ENCODE measurements at regions not wholly inside any gene's neighbourhood (a gene's known extent, or its start where the extent isn't known, plus 50 kb on each side); places are given as distances from the start of the nearest gene placed in this dataset.
"Not testable (repeated sequence)": the region's sequence is repeated elsewhere in the genome, so short reads cannot be mapped to it uniquely, and the experiment has no call there.

DNA sequence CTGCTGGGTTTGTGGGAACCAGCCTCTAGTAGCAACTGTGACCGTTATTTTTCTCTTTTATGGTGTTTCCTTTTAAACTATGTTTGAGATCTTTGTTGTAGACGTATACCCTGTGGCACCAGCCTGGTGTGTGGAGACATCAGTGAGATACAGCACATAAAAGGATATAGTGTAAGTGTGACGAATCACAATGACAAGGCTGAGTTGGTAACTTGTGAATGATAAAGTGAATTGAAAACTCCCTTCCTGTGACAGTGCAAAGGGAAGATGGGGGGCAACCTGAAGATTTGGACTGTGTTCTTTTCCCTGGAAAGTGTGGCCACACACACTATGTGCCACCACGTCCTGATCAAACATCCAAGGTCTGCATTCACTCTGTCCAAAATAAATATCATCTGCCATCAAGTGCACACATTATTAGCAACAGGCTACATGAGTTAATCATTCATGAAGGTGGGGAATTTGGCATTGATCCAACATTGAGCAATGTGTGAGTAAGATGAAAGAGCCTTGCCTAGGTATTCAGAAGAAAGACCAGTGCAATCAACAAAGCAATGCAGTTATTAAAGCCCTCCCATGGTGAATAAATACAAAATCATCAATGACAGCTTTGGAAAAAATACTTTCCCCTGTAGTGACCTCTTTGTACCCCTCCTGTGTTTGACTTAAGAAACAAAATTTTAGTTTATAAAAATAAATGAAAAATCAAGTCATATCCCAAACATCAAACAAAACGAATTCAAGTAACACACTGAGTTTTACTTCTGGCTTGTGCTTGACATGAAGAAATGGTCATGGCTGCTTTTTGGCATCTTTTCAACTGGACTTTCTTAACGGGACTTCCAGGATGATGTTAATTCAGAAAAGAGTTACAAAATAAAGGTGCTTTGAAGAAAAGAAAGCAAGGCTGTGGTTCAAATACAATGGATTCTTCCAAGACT, 1280.5 kb upstream of the ZEB2 start:
- no peak for FAIRE-seq

DNA sequence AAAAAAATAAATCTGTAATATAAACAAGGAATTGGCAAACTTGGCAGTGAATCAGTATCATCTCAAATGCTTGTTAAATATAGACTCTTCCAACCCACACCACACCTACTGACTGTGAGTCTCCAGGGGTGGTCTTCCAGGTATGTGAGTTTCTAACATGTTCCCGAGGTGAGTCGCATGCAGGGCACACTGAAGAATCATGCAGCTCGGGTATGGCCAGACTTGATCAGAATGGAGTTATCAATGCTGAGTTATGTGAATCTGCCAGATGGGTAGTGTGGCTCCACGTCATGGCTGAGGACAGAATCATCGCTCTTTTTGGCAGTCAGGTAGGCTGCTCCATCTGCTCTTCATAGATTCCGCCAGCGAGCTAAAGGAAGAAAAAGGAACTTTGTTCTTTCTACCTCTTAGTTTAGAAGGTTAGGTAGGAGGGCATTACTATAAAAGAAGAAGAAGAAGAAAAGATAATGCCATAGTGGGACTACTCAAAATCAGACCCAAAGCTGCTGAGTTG, 1279.7 kb upstream of the ZEB2 start:
- no peak for FAIRE-seq

DNA sequence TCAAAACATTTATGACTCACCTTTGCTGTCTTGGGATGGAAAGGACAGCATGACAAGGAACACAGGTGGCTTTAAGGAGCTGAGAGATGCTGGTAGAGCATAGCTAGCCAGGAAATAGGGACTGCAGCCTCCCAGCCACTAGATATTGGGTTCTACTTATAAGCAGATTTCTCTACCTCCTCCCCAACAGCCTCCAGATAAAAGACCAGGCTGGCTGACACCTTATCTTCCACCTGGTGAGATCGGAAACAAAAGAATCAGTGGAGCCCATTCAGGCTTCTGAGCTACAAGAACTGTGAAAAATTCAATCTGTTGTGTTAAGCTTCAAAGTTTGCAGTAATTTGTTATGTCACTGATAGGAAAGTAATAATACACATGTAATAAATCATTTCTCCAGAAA, 1278.5 kb upstream of the ZEB2 start:
- FAIRE-seq, result no peak

DNA sequence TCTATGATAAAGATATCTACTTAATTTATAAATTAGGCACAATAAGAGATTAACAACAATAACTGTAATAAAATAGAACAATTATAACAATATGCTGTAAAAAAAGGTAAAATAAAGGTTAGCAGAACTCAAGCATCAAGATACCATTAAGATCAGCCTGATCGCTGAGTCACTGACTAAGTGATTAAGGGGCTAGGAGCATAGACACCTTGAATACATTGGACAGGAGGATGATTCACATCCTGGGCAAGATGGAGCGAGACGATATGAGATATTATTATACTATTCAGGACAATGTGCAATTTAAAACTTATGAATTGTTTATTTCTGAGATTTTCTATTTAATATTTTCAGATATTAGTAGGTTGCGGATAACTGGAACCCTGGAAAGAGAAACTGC, 1277.8 kb upstream of the ZEB2 start:
- FAIRE-seq, result no peak

DNA sequence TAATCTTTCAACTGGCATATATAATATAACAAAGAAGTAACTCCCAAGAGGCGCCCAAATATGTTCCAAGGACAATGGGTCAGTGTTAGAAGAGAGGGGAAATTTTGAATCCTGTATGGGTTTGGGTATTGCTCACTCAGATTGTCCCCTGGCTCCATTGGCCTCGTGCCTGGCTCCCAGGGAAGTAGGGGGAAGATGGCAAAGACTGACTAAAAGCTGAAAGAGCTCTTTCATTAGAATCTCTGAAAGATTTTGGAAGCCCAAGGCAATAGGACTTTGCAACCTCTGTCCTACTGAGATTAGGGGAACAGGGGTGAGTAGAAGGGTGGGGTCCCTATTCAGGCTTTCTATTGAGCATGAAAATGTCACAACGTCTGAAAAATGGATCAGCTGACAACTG, 1272.8 kb upstream of the ZEB2 start:
- no peak for FAIRE-seq

DNA sequence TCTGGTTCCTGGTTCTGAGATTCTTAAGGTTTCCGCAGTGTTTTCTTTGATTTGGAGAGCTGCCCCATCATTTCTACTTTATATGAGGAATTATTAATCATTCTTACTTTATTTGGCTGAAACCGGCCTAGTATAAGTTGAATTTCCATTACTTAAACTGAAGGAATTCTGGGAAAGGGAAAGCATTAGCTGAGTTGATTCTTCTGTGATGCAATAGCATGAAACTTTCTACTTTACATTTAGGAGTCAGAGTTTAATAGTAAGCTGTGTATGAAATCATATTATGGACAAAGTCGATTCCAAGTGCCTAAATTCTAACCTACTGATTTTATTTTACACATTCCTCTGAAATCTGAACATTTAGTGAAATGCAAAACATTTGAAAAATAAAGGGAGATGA, 1269.7 kb upstream of the ZEB2 start:
- no peak for FAIRE-seq

DNA sequence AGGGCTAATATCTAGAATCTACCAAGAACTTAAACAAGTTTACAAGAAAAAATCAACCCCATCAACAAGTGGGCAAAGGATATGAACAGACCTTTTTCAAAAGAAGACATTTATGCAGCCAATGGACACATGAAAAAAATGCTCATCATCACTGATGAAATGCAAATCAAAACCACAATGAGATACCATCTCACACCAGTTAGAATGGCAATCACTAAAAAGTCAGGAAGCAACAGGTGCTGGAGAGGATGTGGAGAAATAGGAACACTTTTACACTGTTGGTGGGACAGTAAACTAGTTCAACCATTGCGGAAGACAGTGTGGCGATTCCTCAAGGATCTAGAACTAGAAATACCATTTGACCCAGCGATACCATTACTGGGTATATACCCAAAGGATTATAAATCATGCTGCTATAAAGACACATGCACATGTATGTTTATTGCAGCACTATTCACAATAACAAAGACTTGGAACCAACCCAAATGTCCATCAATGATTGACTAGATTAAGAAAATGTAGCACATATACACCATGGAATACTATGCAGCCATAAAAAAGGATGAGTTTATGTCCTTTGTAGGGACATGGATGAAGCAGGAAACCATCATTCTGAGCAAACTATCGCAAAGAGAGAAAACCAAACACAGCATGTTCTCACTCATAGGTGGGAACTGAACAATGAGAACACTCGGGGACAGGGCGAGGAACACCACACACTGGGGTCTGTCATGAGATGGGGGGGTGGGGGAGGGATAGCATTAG, 1267.9 kb upstream of the ZEB2 start:
- not testable (repeated sequence) for FAIRE-seq

DNA sequence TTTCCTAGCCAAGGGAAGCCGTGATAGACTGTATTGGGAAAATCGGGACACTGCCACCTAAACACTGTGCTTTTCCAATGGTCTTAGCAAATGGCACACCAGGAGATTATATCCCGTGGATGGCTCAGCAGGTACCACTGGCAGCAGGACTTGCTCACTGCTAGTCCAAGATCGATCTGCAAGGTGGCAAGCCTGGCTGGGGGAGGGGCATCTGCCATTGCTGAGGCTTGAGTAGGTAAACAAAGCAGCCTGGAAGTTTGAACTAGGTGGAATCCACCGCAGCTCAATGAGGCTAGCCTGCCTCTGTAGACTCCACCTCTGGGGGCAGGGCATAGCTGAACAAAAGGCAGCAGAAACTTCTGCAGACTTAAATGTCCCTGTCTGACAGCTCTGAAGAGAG, 1262.7 kb upstream of the ZEB2 start:
- FAIRE-seq, result not testable (repeated sequence)

DNA sequence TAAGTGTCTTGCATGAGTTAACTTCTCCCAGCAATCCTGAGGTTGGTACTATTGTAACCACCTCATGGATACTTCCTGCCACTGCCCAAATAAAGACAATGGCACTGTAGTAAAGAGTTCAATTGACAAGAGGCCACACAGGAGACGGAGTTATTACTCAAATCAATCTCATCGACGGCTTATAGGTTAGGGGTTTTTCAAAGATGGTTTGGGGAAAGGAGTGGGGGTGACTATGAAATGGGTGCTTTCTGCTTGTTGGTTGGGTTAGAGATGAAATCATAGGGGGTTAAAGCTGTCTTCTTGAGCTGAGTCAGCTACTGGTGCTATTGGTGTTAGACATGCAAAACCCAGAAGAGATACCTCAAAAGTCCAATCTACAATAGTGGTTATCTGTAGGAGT, 1258.0 kb upstream of the ZEB2 start:
- no peak for FAIRE-seq

DNA sequence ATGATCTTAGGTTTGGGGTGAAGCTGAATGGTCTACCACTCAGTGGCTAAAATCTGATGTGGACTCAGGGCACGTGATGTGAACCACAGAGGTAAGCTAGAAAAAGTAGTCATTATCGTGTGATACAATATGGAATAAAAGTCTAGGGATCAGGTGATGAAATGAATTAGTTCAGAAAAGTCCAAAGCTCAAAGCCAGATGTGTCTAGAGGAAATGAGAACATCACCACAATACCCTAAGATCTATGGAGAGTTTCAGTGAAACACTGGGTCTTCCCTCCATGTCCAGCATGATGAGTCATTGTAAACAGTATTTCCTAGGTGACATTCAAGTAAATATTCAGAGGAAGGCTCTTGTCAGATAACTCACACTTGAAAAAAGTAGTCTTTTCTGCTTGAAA, 1257.4 kb upstream of the ZEB2 start:
- no peak for FAIRE-seq

DNA sequence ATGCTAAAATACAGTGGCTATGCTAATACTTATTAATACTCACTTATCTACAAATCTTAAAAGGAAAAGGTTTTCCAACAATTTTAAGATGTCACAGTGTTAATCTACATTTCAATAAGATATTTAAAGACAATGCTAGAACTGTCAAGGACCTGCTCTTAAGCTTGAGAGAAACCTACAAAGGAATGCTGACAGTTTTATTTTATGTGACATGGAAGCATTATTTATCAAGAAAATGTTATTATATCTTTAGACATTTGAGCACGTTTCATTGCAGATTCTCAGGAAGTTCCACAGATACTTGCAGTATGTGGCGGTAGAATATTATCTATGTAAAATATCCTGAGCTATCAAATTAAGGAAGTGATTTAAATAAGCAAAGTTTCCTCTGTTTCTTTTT, 1255.7 kb upstream of the ZEB2 start:
- FAIRE-seq, result no peak

DNA sequence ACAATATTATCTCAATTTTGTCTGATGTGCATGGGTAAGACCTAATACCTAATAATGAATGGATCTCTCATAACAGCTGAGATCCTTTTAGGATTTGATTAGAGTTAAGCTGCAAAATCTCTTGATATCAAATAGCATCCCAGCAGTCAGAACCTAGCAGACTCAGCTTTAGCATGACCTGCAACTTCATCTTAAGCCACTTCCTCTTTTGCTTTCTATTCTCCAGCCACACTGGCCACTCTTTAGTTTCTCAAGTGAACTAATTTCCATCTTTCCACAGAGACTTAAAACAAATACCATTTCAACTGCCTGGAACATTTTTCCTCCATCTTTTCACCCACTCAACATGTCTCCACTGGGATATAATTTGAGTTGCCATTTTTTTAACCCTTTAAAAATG, 1251.6 kb upstream of the ZEB2 start:
- no peak for FAIRE-seq

DNA sequence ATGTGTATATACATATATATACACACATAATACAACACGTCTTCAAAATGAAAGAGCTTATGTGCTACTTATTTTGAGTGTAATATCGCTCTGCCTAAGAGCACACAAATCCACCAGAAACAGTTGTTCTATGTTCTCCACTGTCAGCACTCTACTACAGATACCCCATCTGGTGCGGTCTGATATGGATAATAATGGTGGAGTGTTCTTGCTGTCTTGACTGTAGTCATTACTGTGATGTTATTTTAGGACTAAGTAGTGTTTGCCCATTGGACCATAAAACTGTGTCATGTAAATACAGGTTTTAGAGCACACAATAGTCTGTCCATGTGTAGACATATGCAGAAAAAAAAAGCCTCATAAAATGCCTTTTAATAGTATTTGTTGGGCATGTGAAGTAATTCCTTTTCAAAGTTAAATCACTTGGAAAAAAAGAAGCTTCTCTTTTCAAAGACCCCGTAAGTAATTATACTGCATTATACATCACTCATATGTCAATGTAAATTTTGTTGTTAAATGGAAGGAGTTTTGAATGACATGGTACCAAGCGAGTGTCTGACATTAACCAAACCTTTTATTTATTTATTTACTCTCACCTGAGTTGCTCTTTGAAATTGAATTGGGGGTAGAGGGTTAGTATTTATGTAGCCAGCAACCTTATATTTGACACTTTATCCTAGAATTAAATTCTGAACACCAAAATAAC, 1249.2 kb upstream of the ZEB2 start:
- FAIRE-seq, result no peak

DNA sequence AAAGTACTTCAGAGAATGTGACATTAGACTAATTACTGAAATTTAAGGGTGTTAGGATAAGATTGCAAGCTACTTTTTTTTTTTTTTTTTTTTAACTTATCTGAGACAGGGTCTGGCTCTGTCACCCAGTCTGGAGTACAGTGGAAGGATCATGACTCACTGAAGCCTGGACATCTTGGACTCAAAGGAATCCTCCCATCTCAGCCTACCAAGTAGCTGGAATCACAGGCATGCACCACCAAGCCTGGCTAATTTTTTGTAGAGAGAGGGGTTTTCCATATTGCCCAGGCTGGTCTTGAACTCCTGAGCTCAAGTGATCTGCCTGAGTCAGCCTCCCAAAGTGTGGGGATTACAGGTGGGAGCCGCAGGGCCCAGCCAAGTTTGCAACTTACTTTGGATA, 1246.0 kb upstream of the ZEB2 start:
- no peak for FAIRE-seq

DNA sequence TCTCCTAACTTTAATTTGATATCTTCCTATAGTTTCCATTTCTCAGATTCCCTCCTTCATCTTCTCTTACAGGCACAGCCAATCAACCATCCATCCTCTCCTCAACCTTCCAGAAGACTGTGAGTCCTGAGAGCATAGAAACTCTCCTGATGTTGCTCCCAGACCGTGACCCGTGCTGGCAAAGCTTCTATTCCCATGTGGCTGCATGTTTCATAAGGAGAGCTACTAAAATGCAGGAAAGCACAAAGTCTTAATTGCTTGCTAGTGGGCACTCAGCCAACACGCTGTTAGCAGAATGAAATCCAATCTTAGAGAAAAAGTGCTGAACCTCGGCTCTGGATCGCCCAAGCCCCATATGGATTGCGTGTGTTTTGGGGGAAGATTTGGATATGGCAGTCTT, 1244.7 kb upstream of the ZEB2 start:
- no peak for FAIRE-seq

DNA sequence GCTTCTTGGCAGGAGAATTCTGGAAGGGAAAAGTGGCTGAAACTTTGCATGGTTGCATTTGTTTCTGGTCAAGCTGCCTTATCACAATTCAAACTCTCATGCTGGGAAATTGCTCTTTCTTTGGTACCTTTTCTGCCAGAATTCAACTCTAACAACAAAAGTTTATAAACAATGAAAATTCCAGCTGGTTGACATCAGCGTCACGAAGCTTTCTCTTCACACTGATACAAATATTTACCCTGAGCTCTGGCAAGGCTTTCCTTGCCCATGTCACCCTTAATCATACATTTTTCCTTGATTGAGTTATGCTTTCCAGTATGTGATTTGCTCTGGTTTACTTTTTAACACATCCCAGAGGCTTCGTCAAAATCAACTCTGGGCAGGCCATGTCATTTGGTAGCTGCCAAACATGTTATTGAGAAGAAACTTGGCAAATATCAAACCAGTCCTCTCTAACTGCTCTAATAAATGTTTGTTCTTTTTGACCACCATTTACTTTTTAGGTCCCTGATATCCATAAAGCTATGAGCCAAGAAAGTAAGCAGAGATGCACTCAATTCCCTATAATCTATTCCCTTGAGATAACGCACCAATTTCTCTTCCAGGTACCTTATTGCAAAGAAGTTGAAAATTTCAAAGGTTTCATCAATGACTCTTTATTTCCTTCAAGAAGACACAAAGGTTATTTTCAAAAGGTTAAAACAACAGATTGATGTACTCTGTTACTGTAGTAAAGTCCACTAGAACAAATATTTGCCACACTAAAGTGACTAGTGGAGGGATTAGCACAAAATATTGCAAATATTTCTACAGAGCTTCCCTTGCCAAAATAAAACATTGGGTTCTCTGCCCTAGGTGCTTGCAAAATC, 1241.1 kb upstream of the ZEB2 start:
- FAIRE-seq, result no peak

DNA sequence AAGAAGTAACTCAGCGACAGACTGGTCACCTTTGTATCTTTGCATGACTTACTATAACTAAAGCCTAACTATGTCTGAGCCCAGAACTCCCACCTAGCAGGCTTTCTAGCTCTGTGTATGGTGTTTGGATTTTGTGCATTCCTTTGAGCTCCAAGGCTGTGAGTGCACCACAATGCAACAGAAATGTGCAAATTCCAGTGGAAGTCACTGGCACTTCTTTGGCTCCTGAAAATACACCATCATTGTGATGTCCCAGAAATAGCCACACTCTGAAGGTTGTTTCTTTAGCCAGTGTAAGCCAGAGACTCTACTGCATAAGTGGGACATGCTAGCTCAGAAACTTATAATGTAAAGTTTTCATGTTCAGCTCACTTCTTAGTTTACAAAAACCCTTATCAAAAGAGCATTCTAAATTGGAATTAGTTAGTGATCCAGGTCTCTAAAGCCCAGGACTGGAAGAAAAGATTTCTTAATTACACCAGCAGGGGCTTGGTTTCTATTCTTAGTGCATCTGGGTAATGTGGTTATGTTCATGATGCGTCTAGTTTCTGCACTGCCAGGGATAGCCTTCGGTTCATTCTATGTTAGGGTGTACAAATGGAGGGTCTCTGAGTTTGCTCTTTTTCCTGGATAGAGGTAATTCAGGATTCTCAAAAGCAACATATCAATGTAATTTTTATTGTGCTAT, 1239.5 kb upstream of the ZEB2 start:
- FAIRE-seq, result no peak

DNA sequence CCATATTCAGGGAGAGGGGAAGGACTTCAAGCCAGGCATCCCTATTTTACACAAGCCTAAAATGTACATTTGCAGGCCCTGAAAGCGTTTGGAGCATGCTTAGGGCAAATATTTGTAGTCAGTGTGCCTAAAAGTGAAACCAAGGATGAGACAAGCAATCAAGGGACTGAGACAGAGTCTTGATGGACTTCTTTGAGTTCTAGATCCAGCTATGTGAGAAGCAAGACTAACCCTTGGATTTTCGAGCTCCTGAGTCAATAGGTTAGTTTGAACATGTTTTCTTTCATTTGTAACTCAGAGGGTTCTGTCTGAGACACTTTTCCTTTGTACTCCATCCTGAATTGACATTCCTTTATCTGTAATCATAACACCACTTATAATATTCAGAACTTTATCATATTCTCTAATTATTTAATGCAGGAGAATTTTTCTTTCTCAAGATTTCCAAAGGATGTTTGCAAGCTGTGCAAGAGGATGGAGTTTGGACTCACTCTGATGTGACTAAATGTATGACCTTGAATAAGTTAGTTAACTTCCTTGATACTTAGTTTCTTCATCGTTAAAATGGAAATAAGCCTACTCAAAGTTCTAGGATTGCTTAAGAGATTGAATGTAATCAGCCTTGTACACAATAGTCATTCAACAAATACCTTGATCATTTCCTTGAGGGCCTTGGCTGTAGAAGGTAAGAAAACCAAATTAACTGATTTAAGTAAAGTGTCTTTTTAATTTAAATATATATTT, 1237.8 kb upstream of the ZEB2 start:
- no peak for FAIRE-seq

DNA sequence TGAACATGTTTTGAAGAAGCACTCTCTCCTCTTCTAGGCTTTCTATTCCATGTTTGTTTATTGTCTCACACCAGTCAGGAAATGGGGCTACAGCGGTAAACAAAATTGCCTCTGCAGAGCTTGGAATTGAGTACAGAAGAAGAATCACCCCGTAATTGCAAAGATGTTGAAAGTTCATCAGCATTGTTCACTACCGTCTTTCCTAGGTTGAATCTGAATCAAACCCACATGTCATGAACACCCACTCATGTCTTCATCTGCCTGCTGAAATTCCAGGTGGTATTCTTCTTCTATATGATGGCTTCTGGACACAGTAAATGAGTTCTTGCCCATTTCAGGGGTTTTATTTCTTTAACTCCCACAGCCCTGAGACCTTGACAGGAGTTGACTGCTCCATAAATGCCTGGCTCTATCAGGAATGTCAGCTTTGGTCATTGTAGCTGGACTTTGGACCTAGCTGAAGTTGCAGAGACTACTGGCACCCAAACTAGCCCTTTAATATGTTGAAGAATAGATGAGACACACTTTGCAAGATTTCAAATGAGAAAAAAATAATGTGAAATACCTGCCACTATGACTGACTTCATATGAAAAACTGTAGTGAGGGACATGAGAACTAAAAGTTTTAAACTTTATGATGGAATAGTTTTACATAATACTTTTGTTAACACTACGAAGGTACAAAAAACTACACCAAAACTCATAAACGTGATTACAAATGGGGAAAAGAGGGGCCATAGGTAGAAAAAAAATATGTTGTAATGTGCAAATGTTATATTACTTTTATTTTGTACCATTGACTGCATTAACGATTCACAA, 1235.3 kb upstream of the ZEB2 start:
- no peak for FAIRE-seq

DNA sequence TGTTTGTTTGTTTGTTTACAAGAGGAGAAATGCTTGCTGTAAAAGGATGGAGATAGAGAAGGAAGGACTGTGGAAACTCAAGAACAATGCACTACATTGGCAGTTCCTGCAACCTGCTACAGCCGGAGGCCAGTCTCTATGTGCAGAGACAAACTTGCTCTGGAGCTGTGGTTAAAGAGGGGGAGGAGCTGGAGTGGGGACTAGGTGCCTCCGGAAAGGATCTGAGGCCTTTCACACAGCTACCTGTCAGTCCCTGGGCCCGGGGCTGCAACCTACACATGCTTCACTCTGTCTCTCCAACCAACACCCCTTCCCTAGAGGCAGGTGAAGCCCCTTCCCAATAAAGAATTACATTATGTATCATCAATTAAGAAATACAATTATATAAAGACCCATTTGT, 1234.0 kb upstream of the ZEB2 start:
- FAIRE-seq, result no peak

Measured in G401.6 (cell line).